ENCODE measurements at regions not wholly inside any gene's neighbourhood (a gene's known extent, or its start where the extent isn't known, plus 50 kb on each side); places are given as distances from the start of the nearest gene placed in this dataset.

DNA sequence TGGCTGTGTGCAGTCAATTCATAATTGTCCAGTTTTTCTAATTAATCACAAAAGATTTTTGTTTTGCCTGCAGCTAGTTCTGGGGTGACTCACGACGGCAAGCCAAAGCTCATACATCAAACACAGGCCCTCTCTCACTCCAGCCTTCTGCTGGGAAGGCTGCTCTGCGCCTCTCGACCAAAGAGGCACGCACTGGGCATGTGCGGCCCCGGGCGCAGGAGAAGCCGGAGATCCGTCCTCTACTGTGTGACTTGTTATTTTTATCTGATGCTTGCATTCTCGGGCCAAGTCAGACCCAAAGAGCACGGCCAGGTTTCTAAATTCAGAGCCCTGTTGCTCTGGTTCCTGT is 98.5 kb downstream of the TFAP2A start:
- Histone ChIP-seq H2BK15ac (ENCODE audit: low read depth, low read length) (no peak overlapping the region), H2BK20ac (ENCODE audit: low read depth, low read length, poor library complexity, severe bottlenecking) (no peak overlapping the region), H3T11ph (ENCODE audit: low read length) (no peak overlapping the region), H3K4me1 (ENCODE audit: insufficient read depth, low read length) (no peaks in the 10 kb centered on the region; the same call in 1 of the 2 replicates), H3K4me2 (ENCODE audit: insufficient read depth, insufficient read length, low read length) (no peak overlapping the region), H3K23ac (ENCODE audit: insufficient read length, low read depth, low read length) (no peak overlapping the region), H3K18ac (ENCODE audit: insufficient read length, low read depth, low read length) (no peak overlapping the region), H2BK5ac (ENCODE audit: insufficient read length, low read length) (no peak overlapping the region), H3K9me3 (ENCODE audit: control insufficient read depth, low read depth, low read length) (no peaks in the 10 kb centered on the region), H4K20me1 (ENCODE audit: control insufficient read depth, insufficient read depth, insufficient read length) (no peaks in the 10 kb centered on the region), H4K91ac (ENCODE audit: insufficient read length, low read depth, low read length) (no peak overlapping the region), H2BK120ac (ENCODE audit: low read depth, low read length, poor library complexity, severe bottlenecking) (no peak overlapping the region), H3K79me2 (ENCODE audit: insufficient read depth, low read length) (no peaks in the 10 kb centered on the region), H4K8ac (replicated peaks; ENCODE audit: insufficient read length, low read depth, low read length) (no peak overlapping the region), H3K23me2 (ENCODE audit: insufficient read length, low read depth, low read length, poor library complexity, severe bottlenecking) (no peaks in the 10 kb centered on the region), H3K27me3 (ENCODE audit: insufficient read depth, low read length) (no peaks in the 10 kb centered on the region), H3K4ac (ENCODE audit: low read depth, low read length) (no peak overlapping the region), H2AFZ (ENCODE audit: low read length) (no peak overlapping the region), H3K27ac (ENCODE audit: insufficient read length, low read depth, low read length) (no peak overlapping the region), H3K79me1 (ENCODE audit: insufficient read depth, low read depth, low read length, poor library complexity, severe bottlenecking) (no peaks in the 10 kb centered on the region), H3K14ac (ENCODE audit: insufficient read depth, low read length) (no peak overlapping the region), H2AK5ac (ENCODE audit: insufficient read length, low read length) (no peak overlapping the region), H4K5ac (ENCODE audit: insufficient read length, low read depth, low read length) (no peak overlapping the region), H3K9ac (ENCODE audit: extremely low read depth, insufficient read length, low read length) (no peak overlapping the region), H3K56ac (ENCODE audit: insufficient read length, low read depth, low read length) (no peak overlapping the region), H2BK12ac (ENCODE audit: insufficient read length, low read depth, low read length) (no peak overlapping the region)
- Mint-ChIP-seq H3K36me3 (ENCODE audit: insufficient read depth in 1 of 3, low read depth in 3 of 3) (peaks cover 0 to 11% (median 0%) of the 10 kb centered on the region in 3 experiments; a peak in 3 of 7 replicates), H3K9me3 (peaks cover 4 to 10% of the 10 kb centered on the region in 2 experiments; a peak in 4 of 5 replicates), H3K27me3 (ENCODE audit: low read depth) (peaks cover 5% of the 10 kb centered on the region), H3K27ac (no peak overlapping the region), H3K4me3 (no peak overlapping the region), H3K4me1 (peaks cover 54 to 62% of the 10 kb centered on the region in 2 experiments)
- DNase-seq: no peak
- no peak for TF ChIP-seq CTCF (conservative IDR thresholded peaks at IDR 0.05)
- no CpG with 5 or more reads among the region's 12 CpGs for WGBS (ENCODE audit: extremely low coverage, insufficient read length, low lambda C conversion rate)

Data from H9 (cell line).